ENCODE measurements at regions not wholly inside any gene's neighbourhood (a gene's known extent, or its start where the extent isn't known, plus 50 kb on each side); places are given as distances from the start of the nearest gene placed in this dataset.

DNA sequence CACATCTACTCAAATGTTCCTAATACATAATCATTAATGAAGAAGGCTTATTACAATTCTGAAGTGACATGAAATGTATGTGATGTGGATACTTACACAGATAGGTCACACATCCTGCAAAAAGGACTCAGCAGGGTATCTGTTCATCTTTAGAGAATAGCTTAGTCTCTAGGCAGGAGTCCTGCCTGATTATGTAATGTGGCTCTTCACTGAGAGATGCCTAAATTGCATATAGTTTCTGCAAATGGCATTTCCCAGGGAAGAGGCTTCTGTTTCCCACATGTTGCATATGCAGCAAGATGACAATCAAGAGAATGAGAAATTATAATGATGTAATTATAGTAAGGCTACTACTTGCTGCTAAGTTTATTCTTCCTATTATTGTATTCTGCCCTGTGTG lies 58.8 kb upstream of the SLC36A4 start:
- H3K4me3 ChIP-seq (ENCODE audit: low read depth, low read length): no peak overlapping the region
- no peaks in the 10 kb centered on the region for H3K27me3 ChIP-seq (ENCODE audit: control insufficient read depth, insufficient read depth, low read length)
- H3K27ac ChIP-seq (ENCODE audit: low read depth, low read length): no peak overlapping the region
- no peak for TF ChIP-seq CTCF (IDR thresholded peaks at IDR 0.05; ENCODE audit: low read depth, low read length)
- CTCF ChIA-PET: no interaction called here
- POLR2A ChIA-PET: no interaction called here
- DNase-seq (ENCODE audit: low read depth, low spot score): no peak
- H3K9me3 ChIP-seq (ENCODE audit: control insufficient read depth, insufficient read depth, low read length): peaks cover 3% of the 10 kb centered on the region; the same call in 1 of the 2 replicates

DNA sequence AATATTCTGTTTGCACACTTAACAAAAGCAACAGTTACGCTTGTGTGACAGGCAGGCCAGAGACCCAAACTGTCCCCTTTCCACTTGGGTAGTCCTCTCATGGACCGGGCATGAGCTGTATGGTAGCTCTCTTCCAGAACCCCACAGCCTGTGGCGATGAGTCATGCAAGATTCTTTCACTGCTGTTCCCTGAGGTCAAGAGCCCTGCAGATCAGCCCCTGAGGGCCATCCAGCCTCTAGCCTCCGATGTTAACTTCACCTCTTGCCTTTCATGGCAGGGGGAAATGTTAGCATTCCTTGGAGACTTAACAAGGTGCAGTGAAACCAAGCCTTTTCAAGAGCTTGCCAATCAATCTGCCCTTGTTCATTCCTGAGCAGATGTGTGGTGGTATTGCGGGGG lies 63.2 kb upstream of the DEUP1 start:
- Histone ChIP-seq H3K4me3 (ENCODE audit: low read depth, low read length) (no peak overlapping the region), H3K27me3 (ENCODE audit: control insufficient read depth, insufficient read depth, low read length) (peaks cover 2% of the 10 kb centered on the region), H3K27ac (ENCODE audit: low read depth, low read length) (no peak overlapping the region), H3K9me3 (ENCODE audit: control insufficient read depth, insufficient read depth, low read length) (no peaks in the 10 kb centered on the region)
- no peak for TF ChIP-seq CTCF (IDR thresholded peaks at IDR 0.05; ENCODE audit: low read depth, low read length)
- ChIA-PET CTCF (interaction anchor here (1.2 kb wide), 1 partner anchor 350 kb away, joined by 3 read pairs; no protein-coding TSS in a partner anchor), POLR2A (no interaction called here)
- no peak for DNase-seq (ENCODE audit: low read depth, low spot score)

- Histone ChIP-seq H3K4me3 (ENCODE audit: low read depth, low read length) (no peak overlapping the region), H3K27me3 (ENCODE audit: control insufficient read depth, insufficient read depth, low read length) (no peaks in the 10 kb centered on the region), H3K27ac (ENCODE audit: low read depth, low read length) (no peak overlapping the region), H3K9me3 (ENCODE audit: control insufficient read depth, insufficient read depth, low read length) (no peaks in the 10 kb centered on the region)
- ChIA-PET CTCF (no interaction called here), POLR2A (no interaction called here)
- TF ChIP-seq CTCF (IDR thresholded peaks at IDR 0.05; ENCODE audit: low read depth, low read length): no peak
- no peak for DNase-seq (ENCODE audit: low read depth, low spot score)
Observed at GRCh38 chr11:93268287-93269040, 62.1 kb upstream of the DEUP1 start.

DNA sequence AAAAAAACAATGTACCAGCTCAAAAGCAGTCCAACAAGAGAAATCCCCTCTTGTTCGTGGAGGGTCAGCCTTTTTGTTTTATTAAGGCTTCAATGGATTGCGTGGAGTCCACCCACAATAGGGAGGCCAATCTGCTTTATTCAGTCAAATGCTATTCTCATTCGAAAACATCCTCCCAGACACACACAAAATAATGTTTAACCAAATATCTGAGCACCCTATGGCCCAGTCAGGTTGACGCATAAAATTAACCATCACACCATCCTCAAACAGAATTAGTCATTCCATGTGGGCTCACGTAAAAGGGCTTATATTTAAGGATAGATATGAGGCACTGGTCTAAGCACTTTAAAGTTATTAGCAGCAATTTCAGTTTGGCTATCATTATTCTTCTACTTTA lies 58.9 kb upstream of the DEUP1 start:
- no peaks in the 10 kb centered on the region for H3K27me3 ChIP-seq (ENCODE audit: control insufficient read depth, insufficient read depth, low read length)
- no peak overlapping the region for H3K4me3 ChIP-seq (ENCODE audit: low read depth, low read length)
- DNase-seq (ENCODE audit: low read depth, low spot score): no peak
- TF ChIP-seq CTCF (IDR thresholded peaks at IDR 0.05; ENCODE audit: low read depth, low read length): no peak
- CTCF ChIA-PET: no interaction called here
- H3K27ac ChIP-seq (ENCODE audit: low read depth, low read length): no peak overlapping the region
- POLR2A ChIA-PET: no interaction called here
- no peaks in the 10 kb centered on the region for H3K9me3 ChIP-seq (ENCODE audit: control insufficient read depth, insufficient read depth, low read length)

- ChIA-PET CTCF (no interaction called here), POLR2A (no interaction called here)
- TF ChIP-seq CTCF (IDR thresholded peaks at IDR 0.05; ENCODE audit: low read depth, low read length): no peak
- no peaks in the 10 kb centered on the region for H3K27me3 ChIP-seq (ENCODE audit: control insufficient read depth, insufficient read depth, low read length)
- DNase-seq (ENCODE audit: low read depth, low spot score): no peak
- H3K27ac ChIP-seq (ENCODE audit: low read depth, low read length): no peak overlapping the region
- no peak overlapping the region for H3K4me3 ChIP-seq (ENCODE audit: low read depth, low read length)
- H3K9me3 ChIP-seq (ENCODE audit: control insufficient read depth, insufficient read depth, low read length): no peaks in the 10 kb centered on the region
Observed at GRCh38 chr11:93274851-93275250, 55.7 kb upstream of the DEUP1 start.

All from AG04450 (cell line).